Neural cell (in vitro differentiated cells): ENCODE measurements at regions not wholly inside any gene's neighbourhood (a gene's known extent, or its start where the extent isn't known, plus 50 kb on each side); places are given as distances from the start of the nearest gene placed in this dataset.

Experiments
- EP300 ChIP-seq: fragments of 450-650 bp; conservative IDR thresholded peaks from 2 replicates; pipeline ENCODE4 v1.6.1; 2014; ENCODE audit warnings: antibody characterized with exemption, mild to moderate bottlenecking, moderate library complexity; ENCODE audit not compliant: poor library complexity, severe bottlenecking
- EZH2 ChIP-seq: fragments of 200-600, 300-800 bp; shearing (Covaris generic), sonication (generic); IDR thresholded peaks from 2 replicates; pipeline ENCODE4 v1.6.1; 2014; ENCODE audit warnings: antibody characterized with exemption, low read length, borderline replicate concordance, mild to moderate bottlenecking; ENCODE audit not compliant: insufficient read depth, poor library complexity, severe bottlenecking
- MXI1 ChIP-seq: fragments of 450-650 bp; conservative IDR thresholded peaks from 2 replicates; pipeline ENCODE4 v1.6.1; 2014; ENCODE audit warnings: antibody characterized with exemption, mild to moderate bottlenecking; ENCODE audit not compliant: poor library complexity, severe bottlenecking
- RAD21 ChIP-seq: fragments of 450-650 bp; conservative IDR thresholded peaks from 2 replicates; pipeline ENCODE4 v1.6.1; 2014; ENCODE audit warnings: antibody characterized with exemption, mild to moderate bottlenecking, moderate library complexity
- TF ChIP-seq, protein P1 (sequence below): fragments of 450-650 bp; IDR thresholded peaks from 2 replicates; pipeline ENCODE4 v1.5.1; 2014; ENCODE audit warnings: antibody characterized with exemption, mild to moderate bottlenecking, moderate library complexity; ENCODE audit not compliant: poor library complexity, severe bottlenecking

- TF ChIP-seq, protein P1, sequence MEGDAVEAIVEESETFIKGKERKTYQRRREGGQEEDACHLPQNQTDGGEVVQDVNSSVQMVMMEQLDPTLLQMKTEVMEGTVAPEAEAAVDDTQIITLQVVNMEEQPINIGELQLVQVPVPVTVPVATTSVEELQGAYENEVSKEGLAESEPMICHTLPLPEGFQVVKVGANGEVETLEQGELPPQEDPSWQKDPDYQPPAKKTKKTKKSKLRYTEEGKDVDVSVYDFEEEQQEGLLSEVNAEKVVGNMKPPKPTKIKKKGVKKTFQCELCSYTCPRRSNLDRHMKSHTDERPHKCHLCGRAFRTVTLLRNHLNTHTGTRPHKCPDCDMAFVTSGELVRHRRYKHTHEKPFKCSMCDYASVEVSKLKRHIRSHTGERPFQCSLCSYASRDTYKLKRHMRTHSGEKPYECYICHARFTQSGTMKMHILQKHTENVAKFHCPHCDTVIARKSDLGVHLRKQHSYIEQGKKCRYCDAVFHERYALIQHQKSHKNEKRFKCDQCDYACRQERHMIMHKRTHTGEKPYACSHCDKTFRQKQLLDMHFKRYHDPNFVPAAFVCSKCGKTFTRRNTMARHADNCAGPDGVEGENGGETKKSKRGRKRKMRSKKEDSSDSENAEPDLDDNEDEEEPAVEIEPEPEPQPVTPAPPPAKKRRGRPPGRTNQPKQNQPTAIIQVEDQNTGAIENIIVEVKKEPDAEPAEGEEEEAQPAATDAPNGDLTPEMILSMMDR = no peak
- TF ChIP-seq EZH2 = no peak
- TF ChIP-seq RAD21 = no peak
- TF ChIP-seq MXI1 = no peak
- no peak for TF ChIP-seq EP300
Measured at GRCh38 chr10:71064413-71065118, 147.8 kb upstream of the UNC5B start.
